ENCODE measurements at regions not wholly inside any gene's neighbourhood (a gene's known extent, or its start where the extent isn't known, plus 50 kb on each side); places are given as distances from the start of the nearest gene placed in this dataset.
A peak's percentile ranks its signal among the peaks of the same experiment; 100 is the strongest.
"Not testable (repeated sequence)": the region's sequence is repeated elsewhere in the genome, so short reads cannot be mapped to it uniquely, and the experiment has no call there.

DNA sequence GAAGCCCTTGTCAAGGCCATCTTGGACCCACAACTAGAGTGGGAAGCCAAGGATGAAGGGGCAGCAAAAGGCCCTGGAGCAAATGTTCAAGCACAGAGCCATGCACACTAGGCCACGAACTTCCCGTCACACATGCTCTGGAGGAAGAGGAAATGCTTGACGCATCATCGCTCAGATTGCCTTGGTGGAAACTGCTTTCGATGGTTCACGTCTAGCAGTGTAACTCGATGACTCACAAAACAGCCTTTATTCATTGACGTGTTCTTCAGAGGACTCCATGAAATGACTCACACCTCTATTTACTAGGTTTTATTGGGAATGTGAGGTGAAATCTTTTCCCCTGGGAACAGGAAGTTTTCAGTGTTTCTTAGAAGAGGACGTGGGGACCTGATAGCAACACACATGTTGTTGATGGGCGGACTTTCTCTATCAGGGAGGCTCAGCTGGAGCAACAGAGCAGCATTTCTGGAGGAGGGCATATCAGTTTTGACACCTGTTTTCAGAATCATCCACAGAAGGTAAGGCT is 79.8 kb upstream of the FLT1 start:
- intact Hi-C loops (cut with DNase I; ENCODE audit: low total_unique reads): no loop called here
- TF ChIP-seq POLR2A (IDR thresholded peaks at IDR 0.05) (no peak), POLR2AphosphoS5 (IDR thresholded peaks at IDR 0.05) (peak in 1 of 3 donors; percentile 71)
- 24 to 43% (median 32%) methylated on average over 10 of the region's 10 CpGs for WGBS, 5 donors
- Histone ChIP-seq H3K4me3 (no peak overlapping the region), H3K9me3 (no peaks in the 10 kb centered on the region), H3K36me3 (no peaks in the 10 kb centered on the region), H3K27me3 (replicated peaks in 1 of 7) (peaks cover 0 to 4% (median 0%) of the 10 kb centered on the region in 7 donors), H3K4me1 (peaks cover 0 to 12% (median 0%) of the 10 kb centered on the region in 6 donors), H3K27ac (peak overlapping the region in 4 of 8 donors; percentile 52 to 73 (median 60))
- DNase-seq: no peak

DNA sequence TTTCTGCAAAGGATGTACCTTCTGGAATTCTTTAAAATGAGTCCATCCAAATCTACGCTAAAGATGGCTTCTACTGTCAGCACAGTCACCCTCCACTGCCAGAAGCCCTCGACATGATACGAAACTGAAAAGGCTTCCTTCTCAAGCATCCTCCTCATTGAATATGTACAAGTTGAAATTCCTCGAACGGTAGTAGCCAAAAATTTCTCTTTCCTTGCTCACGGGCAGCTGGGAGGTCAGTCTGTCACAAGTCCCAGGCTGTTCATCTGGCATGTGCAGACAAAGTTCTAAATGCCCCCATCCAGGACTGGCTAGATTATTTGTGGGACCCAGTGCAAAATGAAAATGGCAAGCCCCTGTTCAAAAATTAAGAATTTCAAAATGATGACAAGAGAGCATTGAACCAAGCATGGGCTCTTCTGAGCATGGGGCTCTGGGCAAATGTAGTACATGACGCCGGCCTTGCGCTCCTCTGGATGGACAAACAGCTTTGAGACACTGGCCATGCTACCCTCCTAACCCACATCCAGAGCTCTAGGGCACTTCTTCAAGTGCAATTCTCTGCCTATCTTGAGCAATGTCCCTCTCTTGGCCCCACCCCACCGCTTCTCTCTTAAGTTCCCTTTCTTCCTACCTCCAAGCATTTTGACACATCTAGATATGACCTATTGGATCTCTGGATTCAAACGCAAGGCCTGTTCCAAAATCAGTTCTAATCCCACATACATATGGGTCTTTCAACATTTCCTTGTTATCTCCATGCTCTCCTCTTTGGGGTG is 78.9 kb upstream of the FLT1 start:
- Histone ChIP-seq H3K4me1 (peaks cover 0 to 12% (median 0%) of the 10 kb centered on the region in 6 donors), H3K27me3 (replicated peaks in 1 of 7) (peaks cover 0 to 4% (median 0%) of the 10 kb centered on the region in 7 donors), H3K4me3 (no peak overlapping the region), H3K9me3 (no peaks in the 10 kb centered on the region), H3K27ac (peak overlapping the region in 4 of 8 donors; percentile 52 to 73 (median 60)), H3K36me3 (no peaks in the 10 kb centered on the region)
- intact Hi-C loops (cut with DNase I; ENCODE audit: low total_unique reads): no loop called here
- DNase-seq: no peak
- 69 to 96% (median 85%) methylated on average over 11 of the region's 11 CpGs for WGBS, 5 donors
- no peak for TF ChIP-seq POLR2A (IDR thresholded peaks at IDR 0.05)
- peak in 1 of 3 donors; percentile 8 for TF ChIP-seq POLR2AphosphoS5 (IDR thresholded peaks at IDR 0.05)
- TF ChIP-seq, protein P1, sequence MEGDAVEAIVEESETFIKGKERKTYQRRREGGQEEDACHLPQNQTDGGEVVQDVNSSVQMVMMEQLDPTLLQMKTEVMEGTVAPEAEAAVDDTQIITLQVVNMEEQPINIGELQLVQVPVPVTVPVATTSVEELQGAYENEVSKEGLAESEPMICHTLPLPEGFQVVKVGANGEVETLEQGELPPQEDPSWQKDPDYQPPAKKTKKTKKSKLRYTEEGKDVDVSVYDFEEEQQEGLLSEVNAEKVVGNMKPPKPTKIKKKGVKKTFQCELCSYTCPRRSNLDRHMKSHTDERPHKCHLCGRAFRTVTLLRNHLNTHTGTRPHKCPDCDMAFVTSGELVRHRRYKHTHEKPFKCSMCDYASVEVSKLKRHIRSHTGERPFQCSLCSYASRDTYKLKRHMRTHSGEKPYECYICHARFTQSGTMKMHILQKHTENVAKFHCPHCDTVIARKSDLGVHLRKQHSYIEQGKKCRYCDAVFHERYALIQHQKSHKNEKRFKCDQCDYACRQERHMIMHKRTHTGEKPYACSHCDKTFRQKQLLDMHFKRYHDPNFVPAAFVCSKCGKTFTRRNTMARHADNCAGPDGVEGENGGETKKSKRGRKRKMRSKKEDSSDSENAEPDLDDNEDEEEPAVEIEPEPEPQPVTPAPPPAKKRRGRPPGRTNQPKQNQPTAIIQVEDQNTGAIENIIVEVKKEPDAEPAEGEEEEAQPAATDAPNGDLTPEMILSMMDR (IDR thresholded peaks at IDR 0.05 in 8 of 11, conservative IDR thresholded peaks at IDR 0.05 in 3 of 11): no peak

DNA sequence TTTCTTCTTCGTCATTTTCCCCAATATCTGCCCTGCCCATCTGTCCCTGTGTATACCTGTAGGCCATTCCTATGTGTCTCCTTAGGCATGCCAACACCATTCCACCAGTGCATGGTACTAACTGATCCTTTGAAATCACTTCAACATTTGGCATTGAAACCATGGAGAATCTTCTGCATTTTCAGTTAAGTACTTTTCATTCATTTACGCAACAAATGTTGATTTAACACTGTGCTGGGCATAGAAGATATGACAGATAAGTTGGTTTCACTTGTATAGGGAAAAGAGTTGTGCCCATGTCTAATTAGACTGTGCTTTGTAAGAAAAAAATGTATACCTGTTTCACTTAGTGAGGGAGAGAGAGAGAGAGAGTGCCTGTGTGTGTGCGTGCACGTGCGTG is 77.9 kb upstream of the FLT1 start:
- Histone ChIP-seq H3K36me3 (no peaks in the 10 kb centered on the region), H3K27me3 (replicated peaks in 1 of 7) (peaks cover 0 to 3% (median 0%) of the 10 kb centered on the region in 7 donors), H3K27ac (no peak overlapping the region), H3K9me3 (no peaks in the 10 kb centered on the region), H3K4me1 (peaks cover 0 to 12% (median 0%) of the 10 kb centered on the region in 6 donors), H3K4me3 (no peak overlapping the region)
- intact Hi-C loops (cut with DNase I; ENCODE audit: low total_unique reads): no loop called here
- no peak for DNase-seq
- WGBS, 5 donors: 87 to 98% (median 97%) methylated on average over 5 of the region's 5 CpGs
- TF ChIP-seq POLR2AphosphoS5 (IDR thresholded peaks at IDR 0.05): no peak
- TF ChIP-seq, protein P1 (IDR thresholded peaks at IDR 0.05 in 8 of 11, conservative IDR thresholded peaks at IDR 0.05 in 3 of 11): no peak
- no peak for TF ChIP-seq POLR2A (IDR thresholded peaks at IDR 0.05)

DNA sequence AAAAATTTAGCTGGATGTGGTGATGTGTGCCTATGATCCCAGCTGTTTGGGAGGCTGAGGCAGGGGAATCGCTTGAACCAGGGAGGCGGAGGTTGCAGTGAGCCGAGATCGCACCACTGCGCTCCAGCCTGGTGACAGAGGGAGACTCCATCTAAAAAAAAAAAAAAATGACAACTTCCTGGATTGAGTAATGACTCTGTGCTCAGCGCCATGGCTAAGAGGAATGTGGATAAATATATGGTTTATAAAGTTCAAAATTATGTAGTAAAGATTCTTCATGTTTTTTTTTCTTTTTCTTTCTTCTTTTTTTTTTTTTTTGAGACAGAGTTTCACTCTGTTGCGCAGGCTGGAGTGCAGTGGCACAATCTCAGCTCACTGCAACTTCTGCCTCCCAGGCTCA is 75.4 kb upstream of the FLT1 start:
- H3K27ac ChIP-seq; H3K36me3 ChIP-seq; DNase-seq; H3K27me3 ChIP-seq (replicated peaks in 1 of 7); H3K9me3 ChIP-seq; intact Hi-C loops (cut with DNase I; ENCODE audit: low total_unique reads); H3K4me3 ChIP-seq: not testable (repeated sequence)
- peaks cover 0 to 12% (median 0%) of the 10 kb centered on the region in 6 donors for H3K4me1 ChIP-seq
- 64 to 91% (median 80%) methylated on average over 7 of the region's 7 CpGs for WGBS, 5 donors

DNA sequence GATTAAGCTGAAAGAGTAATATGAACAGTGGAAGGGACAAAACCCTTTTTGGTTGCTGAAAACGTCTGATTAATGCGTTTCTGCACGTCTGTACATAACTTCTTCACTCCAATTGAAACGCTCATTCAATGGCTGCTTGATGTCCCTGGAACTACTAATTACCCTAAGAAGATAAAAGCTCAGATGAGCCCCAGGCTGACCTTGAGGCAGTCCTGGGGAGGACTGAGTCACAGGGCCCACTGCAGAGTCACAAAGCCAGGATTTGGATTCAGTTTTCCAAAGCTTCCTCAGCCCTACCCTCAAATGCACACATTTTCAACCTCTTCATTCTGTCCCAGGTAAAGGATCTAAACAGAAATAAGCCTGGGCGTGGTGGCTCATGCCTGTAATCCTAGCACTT is 75.0 kb upstream of the FLT1 start:
- no peaks in the 10 kb centered on the region for H3K36me3 ChIP-seq
- intact Hi-C loops (cut with DNase I; ENCODE audit: low total_unique reads): no loop called here
- no peaks in the 10 kb centered on the region for H3K9me3 ChIP-seq
- WGBS, 5 donors: 89 to 96% (median 90%) methylated on average over 5 of the region's 5 CpGs
- H3K4me3 ChIP-seq: no peak overlapping the region
- TF ChIP-seq POLR2AphosphoS5 (IDR thresholded peaks at IDR 0.05) (no peak), POLR2A (IDR thresholded peaks at IDR 0.05) (no peak)
- TF ChIP-seq, protein P1 (IDR thresholded peaks at IDR 0.05 in 8 of 11, conservative IDR thresholded peaks at IDR 0.05 in 3 of 11): no peak
- H3K27me3 ChIP-seq (replicated peaks in 1 of 7): no peaks in the 10 kb centered on the region
- no peak for DNase-seq
- peaks cover 0 to 10% (median 0%) of the 10 kb centered on the region in 6 donors for H3K4me1 ChIP-seq
- no peak overlapping the region for H3K27ac ChIP-seq

Data from spleen (tissue), 11 donors.